ENCODE measurements at regions not wholly inside any gene's neighbourhood (a gene's known extent, or its start where the extent isn't known, plus 50 kb on each side); places are given as distances from the start of the nearest gene placed in this dataset.

DNA sequence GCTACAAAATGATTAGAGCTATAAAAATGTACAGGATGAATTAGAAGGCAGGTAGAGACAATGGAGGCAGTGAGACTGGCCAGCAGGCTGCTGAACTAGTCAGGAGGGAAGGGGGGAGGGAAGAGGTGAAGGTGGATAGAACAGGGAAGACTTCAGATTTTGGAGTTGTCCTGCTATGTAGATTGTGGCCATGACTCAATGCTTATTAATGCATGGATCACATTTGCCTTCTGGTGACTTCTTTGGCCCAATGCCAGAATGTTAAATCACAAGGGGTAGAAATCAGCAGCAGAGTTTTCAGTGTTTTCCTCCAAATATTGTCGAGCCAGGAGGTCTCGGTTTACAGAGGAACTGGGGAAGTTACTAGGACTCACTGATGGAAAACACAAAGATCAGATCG, 346.6 kb downstream of the AASDHPPT start:
- intact Hi-C loops (cut with micrococcal nuclease), result no loop called here
- WGBS (ENCODE audit: insufficient coverage), result 100% methylated on average over 1 of the region's 3 CpGs
- TF ChIP-seq, protein P1, sequence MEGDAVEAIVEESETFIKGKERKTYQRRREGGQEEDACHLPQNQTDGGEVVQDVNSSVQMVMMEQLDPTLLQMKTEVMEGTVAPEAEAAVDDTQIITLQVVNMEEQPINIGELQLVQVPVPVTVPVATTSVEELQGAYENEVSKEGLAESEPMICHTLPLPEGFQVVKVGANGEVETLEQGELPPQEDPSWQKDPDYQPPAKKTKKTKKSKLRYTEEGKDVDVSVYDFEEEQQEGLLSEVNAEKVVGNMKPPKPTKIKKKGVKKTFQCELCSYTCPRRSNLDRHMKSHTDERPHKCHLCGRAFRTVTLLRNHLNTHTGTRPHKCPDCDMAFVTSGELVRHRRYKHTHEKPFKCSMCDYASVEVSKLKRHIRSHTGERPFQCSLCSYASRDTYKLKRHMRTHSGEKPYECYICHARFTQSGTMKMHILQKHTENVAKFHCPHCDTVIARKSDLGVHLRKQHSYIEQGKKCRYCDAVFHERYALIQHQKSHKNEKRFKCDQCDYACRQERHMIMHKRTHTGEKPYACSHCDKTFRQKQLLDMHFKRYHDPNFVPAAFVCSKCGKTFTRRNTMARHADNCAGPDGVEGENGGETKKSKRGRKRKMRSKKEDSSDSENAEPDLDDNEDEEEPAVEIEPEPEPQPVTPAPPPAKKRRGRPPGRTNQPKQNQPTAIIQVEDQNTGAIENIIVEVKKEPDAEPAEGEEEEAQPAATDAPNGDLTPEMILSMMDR (IDR thresholded peaks at IDR 0.05), result no peak
- no peak overlapping the region for H3K4me3 ChIP-seq (replicated peaks in 1 of 3; ENCODE audit: low read depth in 2 of 3, low read length in 3 of 3)
- no peaks in the 10 kb centered on the region for H3K27me3 ChIP-seq (ENCODE audit: control insufficient read depth in 2 of 2, insufficient read depth in 2 of 2, low read length in 2 of 2)
- H2AFZ ChIP-seq (ENCODE audit: insufficient read depth, low read depth, low read length, poor library complexity, severe bottlenecking), result no peak overlapping the region
- no peaks in the 10 kb centered on the region for H3K79me2 ChIP-seq (ENCODE audit: insufficient read depth, low read length)
- Mint-ChIP-seq H3K27me3 (ENCODE audit: low read depth in 3 of 3) (no peaks in the 10 kb centered on the region), H3K4me1 (no peaks in the 10 kb centered on the region), H3K4me3 (no peak overlapping the region), H3K9me3 (peaks cover 0 to 6% (median 0%) of the 10 kb centered on the region in 7 donors), H3K27ac (no peak overlapping the region), H3K36me3 (no peaks in the 10 kb centered on the region)
- no peaks in the 10 kb centered on the region for H4K20me1 ChIP-seq (ENCODE audit: insufficient read depth, low read length)
- H3K36me3 ChIP-seq (replicated peaks in 1 of 2; ENCODE audit: control insufficient read depth in 1 of 2, insufficient read depth in 2 of 2, low read length in 2 of 2), result no peaks in the 10 kb centered on the region
- no peak overlapping the region for H3K27ac ChIP-seq (ENCODE audit: low read depth in 1 of 2, low read length in 2 of 2)
- H3K4me1 ChIP-seq (ENCODE audit: control insufficient read depth in 1 of 2, insufficient read depth in 2 of 2, low read length in 2 of 2), result no peaks in the 10 kb centered on the region
- peaks cover 3 to 4% of the 10 kb centered on the region in 2 donors for H3K9me3 ChIP-seq (replicated peaks in 1 of 2; ENCODE audit: control insufficient read depth in 1 of 2, insufficient read depth in 1 of 2, low read length in 2 of 2)
- no peak overlapping the region for H3K4me2 ChIP-seq (replicated peaks; ENCODE audit: extremely low read depth, low read length, poor library complexity, severe bottlenecking)
- no peak for DNase-seq
- H3K9ac ChIP-seq (ENCODE audit: insufficient read depth, low read length, poor library complexity, severe bottlenecking), result no peak overlapping the region

DNA sequence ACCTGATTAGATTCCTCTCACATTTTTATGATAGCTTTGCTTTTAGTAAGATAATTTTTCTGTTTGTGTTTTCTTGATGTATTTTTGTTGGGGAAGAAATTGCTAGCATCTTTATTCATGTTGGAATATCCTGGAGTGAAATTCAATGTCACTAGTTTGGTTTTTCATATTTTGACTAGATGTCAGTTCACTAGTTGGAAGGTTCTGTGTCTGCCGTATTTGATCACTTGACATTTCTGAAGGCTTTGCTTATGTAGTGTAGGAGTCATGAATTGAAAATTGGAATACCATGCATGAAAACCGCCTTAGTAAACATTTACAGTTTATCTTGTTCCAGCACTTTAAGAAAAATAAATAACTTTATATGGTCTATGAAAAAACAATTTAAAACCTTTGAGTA, 348.4 kb downstream of the AASDHPPT start:
- peaks cover 0 to 6% (median 0%) of the 10 kb centered on the region in 7 donors for H3K9me3 Mint-ChIP-seq

More for the DNA sequence above, 348.4 kb downstream of the AASDHPPT start:
- Histone ChIP-seq H3K79me2 (ENCODE audit: insufficient read depth, low read length) (no peaks in the 10 kb centered on the region), H4K20me1 (ENCODE audit: insufficient read depth, low read length) (no peaks in the 10 kb centered on the region), H3K9me3 (replicated peaks in 1 of 2; ENCODE audit: control insufficient read depth in 1 of 2, insufficient read depth in 1 of 2, low read length in 2 of 2) (peaks cover 3 to 4% of the 10 kb centered on the region in 2 donors), H3K4me2 (replicated peaks; ENCODE audit: extremely low read depth, low read length, poor library complexity, severe bottlenecking) (no peak overlapping the region), H3K9ac (ENCODE audit: insufficient read depth, low read length, poor library complexity, severe bottlenecking) (no peak overlapping the region), H3K36me3 (replicated peaks in 1 of 2; ENCODE audit: control insufficient read depth in 1 of 2, insufficient read depth in 2 of 2, low read length in 2 of 2) (no peaks in the 10 kb centered on the region), H3K4me1 (ENCODE audit: control insufficient read depth in 1 of 2, insufficient read depth in 2 of 2, low read length in 2 of 2) (no peaks in the 10 kb centered on the region), H3K4me3 (replicated peaks in 1 of 3; ENCODE audit: low read depth in 2 of 3, low read length in 3 of 3) (no peak overlapping the region), H2AFZ (ENCODE audit: insufficient read depth, low read depth, low read length, poor library complexity, severe bottlenecking) (no peak overlapping the region), H3K27ac (ENCODE audit: low read depth in 1 of 2, low read length in 2 of 2) (no peak overlapping the region), H3K27me3 (ENCODE audit: control insufficient read depth in 2 of 2, insufficient read depth in 2 of 2, low read length in 2 of 2) (no peaks in the 10 kb centered on the region)
- no CpG with 5 or more reads among the region's 2 CpGs for WGBS (ENCODE audit: insufficient coverage)
- DNase-seq, result no peak
- TF ChIP-seq, protein P1 (IDR thresholded peaks at IDR 0.05), result no peak
- intact Hi-C loops (cut with micrococcal nuclease), result no loop called here
- Mint-ChIP-seq H3K27ac (no peak overlapping the region), H3K4me3 (no peak overlapping the region), H3K27me3 (ENCODE audit: low read depth in 3 of 3) (no peaks in the 10 kb centered on the region), H3K4me1 (no peaks in the 10 kb centered on the region), H3K36me3 (no peaks in the 10 kb centered on the region)
